HepG2 (cell line): ENCODE measurements at regions not wholly inside any gene's neighbourhood (a gene's known extent, or its start where the extent isn't known, plus 50 kb on each side); places are given as distances from the start of the nearest gene placed in this dataset.

Source experiments
- ATAC-seq: fragments of 200-7000 bp; cut with Tn5 transposase; 3 replicates; pipeline ENCODE4 v1.9.1; 2020; ENCODE audit warnings: mild to moderate bottlenecking, moderate library complexity
- BruUV-seq: library from RNA; stranded (reverse); fragments of 400-500 nt; replicated peaks from 2 replicates; lab custom pipeline; 2021; lab: Mats Ljungman, UMichigan
- CTCF ChIA-PET: fragments of 300-600 bp; formaldehyde crosslinking; extraction: SDS; loops from one replicate; lab custom pipeline; 2021; ENCODE audit warnings: low total read pairs, inconsistent platforms, low intra/inter-chr PET ratio; lab: Yijun Ruan, JAX
- POLR2A ChIA-PET: fragments of 350-600 bp; sonication (Branson Sonifier 250); formaldehyde crosslinking; loops from one replicate; lab custom pipeline; 2020; ENCODE audit warnings: antibody characterized with exemption, inconsistent platforms; lab: Yijun Ruan, JAX
- DNase-seq: peaks from one replicate; pipeline ENCODE4 v3.0.0-alpha.2; 2015; ENCODE audit warnings: low spot score
- FAIRE-seq: peaks from 3 replicates; lab custom pipeline; 2011; peaks lifted over from hg19 to GRCh38; lab: Jason Lieb, UNC
- H2AFZ ChIP-seq: one replicate; pipeline ENCODE4 v1.6.1; 2011; ENCODE audit warnings: low read length, inconsistent platforms
- H3K27ac ChIP-seq: fragments of 300-600 bp; 3 replicates; pipeline ENCODE4 v1.8.0; 2011; ENCODE audit warnings: mixed run types, mild to moderate bottlenecking, mixed read lengths, low read length, inconsistent platforms; ENCODE audit not compliant: insufficient read depth; ENCODE audit errors: extremely low read length
- H3K27me3 ChIP-seq, 2 experiments: fragments of 200-600 bp in 1 of 2; 2 replicates in 1 of 2; 3 replicates in 1 of 2; pipeline versions ENCODE4 v1.6.0 to v1.8.0; 2011; ENCODE audit warnings: low read length in 2 of 2, mild to moderate bottlenecking in 2 of 2, moderate library complexity in 2 of 2, inconsistent platforms in 1 of 2; ENCODE audit not compliant: insufficient read depth in 2 of 2, control insufficient read depth in 1 of 2
- H3K36me3 ChIP-seq, 2 experiments: fragments of 200-600 bp in 1 of 2; replicated peaks in 1 of 2; 2 replicates in 1 of 2; 3 replicates in 1 of 2; pipeline versions ENCODE4 v1.5.1 to v1.8.0; 2011; ENCODE audit warnings: low read length in 2 of 2, inconsistent platforms in 1 of 2; ENCODE audit not compliant: insufficient read depth in 2 of 2, control insufficient read depth in 1 of 2
- H3K4me1 ChIP-seq: 2 replicates; pipeline ENCODE4 v1.5.1; 2012; ENCODE audit warnings: low read length, inconsistent platforms; ENCODE audit not compliant: insufficient read depth
- H3K4me2 ChIP-seq: 2 replicates; pipeline ENCODE4 v1.6.0; 2011; ENCODE audit warnings: low read depth, low read length, inconsistent platforms
- H3K4me3 ChIP-seq, 3 experiments: fragments of 200-600 bp in 1 of 3; sonication (generic), shearing (Covaris generic) in 1 of 3; replicated peaks in 1 of 3; 2 replicates each; pipeline ENCODE4 v1.5.1; 2011 to 2016; ENCODE audit warnings: low read length in 3 of 3, inconsistent platforms in 2 of 3, low read depth in 2 of 3, mild to moderate bottlenecking in 2 of 3, control low read depth in 1 of 3, mixed read lengths in 1 of 3; ENCODE audit not compliant: insufficient read depth in 1 of 3
- H3K79me2 ChIP-seq: one replicate; pipeline ENCODE4 v1.6.1; 2011; ENCODE audit warnings: low read length, inconsistent platforms; ENCODE audit not compliant: insufficient read depth
- H3K9ac ChIP-seq: 2 replicates; pipeline ENCODE4 v1.6.0; 2011; ENCODE audit warnings: mild to moderate bottlenecking, low read depth, low read length, inconsistent platforms; ENCODE audit not compliant: insufficient read depth
- H3K9me3 ChIP-seq: 2 replicates; pipeline ENCODE4 v1.5.1; 2012; ENCODE audit warnings: mild to moderate bottlenecking, low read length
- H4K20me1 ChIP-seq: 2 replicates; pipeline ENCODE4 v1.6.0; 2011; ENCODE audit warnings: inconsistent platforms, mild to moderate bottlenecking, low read length, moderate library complexity; ENCODE audit not compliant: insufficient read depth
- GTF2F1 ChIP-seq: fragments of 150-350 bp; IDR thresholded peaks from 2 replicates; pipeline ENCODE4 v1.6.1; 2014; ENCODE audit warnings: low read length
- HNRNPL ChIP-seq: fragments of 200-400 bp; formaldehyde crosslinking; IDR thresholded peaks from 2 replicates; pipeline ENCODE4 v1.6.1; 2017; ENCODE audit warnings: mild to moderate bottlenecking, low read depth, low read length
- NFE2L1 ChIP-seq: sonication (generic); formaldehyde crosslinking; IDR thresholded peaks from 2 replicates; pipeline ENCODE4 v1.4.0; 2020; ENCODE audit warnings: missing genetic modification reagents, mild to moderate bottlenecking, borderline replicate concordance
- NFKB2 ChIP-seq: sonication (generic); formaldehyde crosslinking; IDR thresholded peaks from 2 replicates; pipeline ENCODE4 v1.4.0; 2020; ENCODE audit warnings: missing genetic modification reagents, borderline replicate concordance
- NFRKB ChIP-seq: fragments of 450-650 bp; IDR thresholded peaks from 2 replicates; pipeline ENCODE4 v1.6.1; 2017
- PRMT3 ChIP-seq: sonication (generic); formaldehyde crosslinking; IDR thresholded peaks from 2 replicates; pipeline ENCODE4 v1.8.1; 2022; ENCODE audit warnings: low read depth, mild to moderate bottlenecking, moderate library complexity, missing genetic modification reagents, borderline replicate concordance
- RBM39 ChIP-seq: fragments of 200-400 bp; formaldehyde crosslinking; IDR thresholded peaks from one replicate; pipeline ENCODE4 v1.6.1; 2018; ENCODE audit warnings: antibody characterized with exemption, mild to moderate bottlenecking, low read depth, low read length; ENCODE audit not compliant: poor library complexity, severe bottlenecking
- SALL2 ChIP-seq: sonication (generic); formaldehyde crosslinking; IDR thresholded peaks from 2 replicates; pipeline ENCODE4 v1.8.1; 2023; ENCODE audit warnings: mild to moderate bottlenecking, missing genetic modification reagents, inconsistent platforms
- SIN3B ChIP-seq: fragments of 150-350 bp; IDR thresholded peaks from 2 replicates; pipeline ENCODE4 v1.6.1; 2014; ENCODE audit warnings: low read length
- TOPORS ChIP-seq: sonication (generic); formaldehyde crosslinking; IDR thresholded peaks from 2 replicates; pipeline ENCODE4 v1.8.0; 2023; ENCODE audit warnings: mild to moderate bottlenecking, missing genetic modification reagents
- ZNF234 ChIP-seq: sonication (generic); formaldehyde crosslinking; conservative IDR thresholded peaks from 2 replicates; pipeline ENCODE4 v1.5.1; 2020; ENCODE audit warnings: mild to moderate bottlenecking, missing genetic modification reagents
- ZNF407 ChIP-seq: sonication (generic); formaldehyde crosslinking; IDR thresholded peaks from one replicate; pipeline ENCODE4 v1.5.1; 2020; ENCODE audit warnings: mild to moderate bottlenecking, missing genetic modification reagents; ENCODE audit errors: not compliant biosample characterization
- ZNF451 ChIP-seq: sonication (generic); formaldehyde crosslinking; IDR thresholded peaks from 2 replicates; pipeline ENCODE4 v1.5.0; 2020; ENCODE audit warnings: mild to moderate bottlenecking, missing genetic modification reagents
- ZNF597 ChIP-seq: sonication (generic); formaldehyde crosslinking; IDR thresholded peaks from 2 replicates; pipeline ENCODE4 v1.5.0; 2020; ENCODE audit warnings: missing genetic modification reagents
- ZNF691 ChIP-seq: sonication (generic); formaldehyde crosslinking; IDR thresholded peaks from 2 replicates; pipeline ENCODE4 v1.4.0; 2020; ENCODE audit warnings: missing genetic modification reagents, low read depth, mild to moderate bottlenecking, borderline replicate concordance
- WGBS: methylation state at CpG from one replicate; pipeline ENCODE4 v1.1.6; 2017; ENCODE audit warnings: low lambda C conversion rate; 5-methylcytosine and 5-hydroxymethylcytosine counted together
- in situ Hi-C: cut with HindIII; loops from 2 replicates; pipeline ENCODE4 v1.10.0; 2017; ENCODE audit warnings: low pct_unique_long_range_greater_than_20kb; ENCODE audit not compliant: extremely low pct_ligation_motif_present
- intact Hi-C: fragments of 100-400 bp; cut with micrococcal nuclease; formaldehyde crosslinking; loops from one replicate; pipeline ENCODE4 v1.10.0; 2022; ENCODE audit not compliant: unreplicated experiment

- TF ChIP-seq ZNF407 (CRISPR knock-in tag) = no peak
Observed at GRCh38 chr4:41384992-41385391, 128.3 kb downstream of the UCHL1 start (continued).

- Histone ChIP-seq H3K4me2 (no peak overlapping the region), H3K27ac (no peak overlapping the region), H3K9ac (no peak overlapping the region), H3K27me3 (no peaks in the 10 kb centered on the region), H3K4me1 (no peaks in the 10 kb centered on the region), H3K9me3 (no peaks in the 10 kb centered on the region), H3K36me3 (no peaks in the 10 kb centered on the region), H3K79me2 (no peaks in the 10 kb centered on the region), H4K20me1 (no peaks in the 10 kb centered on the region), H2AFZ (no peak overlapping the region), H3K4me3 (no peak overlapping the region)
- POLR2A ChIA-PET = no interaction called here
- ATAC-seq (no peak), DNase-seq (no peak), FAIRE-seq (no peak)
- in situ Hi-C loops (no loop called here), intact Hi-C loops (no loop called here)
- WGBS = 19% methylated on average over 1 of the region's 1 CpG
- CTCF ChIA-PET = no interaction called here
- BruUV-seq = no TSS peak
- TF ChIP-seq ZNF597 (CRISPR knock-in tag) (no peak), ZNF234 (no peak), NFKB2 (CRISPR knock-in tag) (no peak), SIN3B (no peak), PRMT3 (no peak), TOPORS (CRISPR knock-in tag) (no peak), SALL2 (CRISPR knock-in tag) (no peak), ZNF451 (CRISPR knock-in tag) (no peak), NFE2L1 (CRISPR knock-in tag) (no peak), ZNF691 (CRISPR knock-in tag) (no peak), RBM39 (no peak), NFRKB (no peak), HNRNPL (no peak), GTF2F1 (no peak)
Observed at GRCh38 chr4:41385481-41385880, 128.8 kb downstream of the UCHL1 start.
